Mammary epithelial cell (primary cell): ENCODE measurements at regions not wholly inside any gene's neighbourhood (a gene's known extent, or its start where the extent isn't known, plus 50 kb on each side); places are given as distances from the start of the nearest gene placed in this dataset.

Experiments
- EZH2 ChIP-seq: IDR thresholded peaks from 2 replicates; pipeline ENCODE4 v1.6.1; 2012; ENCODE audit warnings: low read length, inconsistent platforms, borderline replicate concordance
- TF ChIP-seq, protein P1 (sequence below), 2 donors: IDR thresholded peaks in 1 of 2; conservative IDR thresholded peaks in 1 of 2; 2 replicates each; pipeline ENCODE4 v1.5.1; 2011 to 2012; ENCODE audit warnings: inconsistent platforms in 2 of 2, low read length in 2 of 2, mild to moderate bottlenecking in 2 of 2, control low read depth in 1 of 2, low read depth in 1 of 2; ENCODE audit not compliant: insufficient read depth in 1 of 2; ENCODE audit errors: extremely low read depth in 1 of 2

DNA sequence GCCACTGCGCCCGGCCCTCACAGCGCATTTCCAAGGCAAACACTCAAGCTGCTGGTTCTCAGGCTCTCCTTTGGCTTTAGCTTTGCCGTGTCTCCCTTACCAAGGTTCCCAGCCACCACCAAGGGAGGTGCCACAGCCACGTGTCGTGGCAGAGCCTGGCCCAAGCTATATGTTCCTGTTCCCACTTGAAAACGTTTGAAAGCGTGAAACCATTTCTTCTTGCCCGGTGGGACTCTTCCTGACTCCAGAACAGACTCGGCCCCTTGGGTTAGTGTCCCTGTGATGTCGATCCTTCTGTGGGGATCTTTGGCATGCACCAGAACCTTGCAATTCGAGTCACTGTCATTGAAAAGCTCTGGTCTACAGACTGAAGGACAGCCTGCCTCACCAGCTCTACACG lies 147.9 kb downstream of the HSD17B3 start:
- TF ChIP-seq, protein P1, sequence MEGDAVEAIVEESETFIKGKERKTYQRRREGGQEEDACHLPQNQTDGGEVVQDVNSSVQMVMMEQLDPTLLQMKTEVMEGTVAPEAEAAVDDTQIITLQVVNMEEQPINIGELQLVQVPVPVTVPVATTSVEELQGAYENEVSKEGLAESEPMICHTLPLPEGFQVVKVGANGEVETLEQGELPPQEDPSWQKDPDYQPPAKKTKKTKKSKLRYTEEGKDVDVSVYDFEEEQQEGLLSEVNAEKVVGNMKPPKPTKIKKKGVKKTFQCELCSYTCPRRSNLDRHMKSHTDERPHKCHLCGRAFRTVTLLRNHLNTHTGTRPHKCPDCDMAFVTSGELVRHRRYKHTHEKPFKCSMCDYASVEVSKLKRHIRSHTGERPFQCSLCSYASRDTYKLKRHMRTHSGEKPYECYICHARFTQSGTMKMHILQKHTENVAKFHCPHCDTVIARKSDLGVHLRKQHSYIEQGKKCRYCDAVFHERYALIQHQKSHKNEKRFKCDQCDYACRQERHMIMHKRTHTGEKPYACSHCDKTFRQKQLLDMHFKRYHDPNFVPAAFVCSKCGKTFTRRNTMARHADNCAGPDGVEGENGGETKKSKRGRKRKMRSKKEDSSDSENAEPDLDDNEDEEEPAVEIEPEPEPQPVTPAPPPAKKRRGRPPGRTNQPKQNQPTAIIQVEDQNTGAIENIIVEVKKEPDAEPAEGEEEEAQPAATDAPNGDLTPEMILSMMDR (conservative IDR thresholded peaks at IDR 0.05 in 1 of 2, IDR thresholded peaks at IDR 0.05 in 1 of 2; ENCODE audit: extremely low read depth in 1 of 2, insufficient read depth in 1 of 2, low read depth in 1 of 2, low read length in 2 of 2), result no peak
- TF ChIP-seq EZH2, result no peak
